PC-9 (cell line): ENCODE measurements at regions not wholly inside any gene's neighbourhood (a gene's known extent, or its start where the extent isn't known, plus 50 kb on each side); places are given as distances from the start of the nearest gene placed in this dataset.

ENCODE experiments used
- CTCF ChIP-seq: fragments of 200-600 bp; sonication (generic); conservative IDR thresholded peaks from 2 replicates; pipeline ENCODE4 v1.6.1; 2017; ENCODE audit warnings: mixed run types, antibody characterized with exemption, mild to moderate bottlenecking, moderate library complexity
- EZH2 ChIP-seq: fragments of 200-600 bp; sonication (generic); IDR thresholded peaks from 2 replicates; pipeline ENCODE4 v1.8.0; 2017; ENCODE audit warnings: antibody characterized with exemption, low read depth

- TF ChIP-seq EZH2: no peak
- no peak for TF ChIP-seq CTCF
These were observed 365.3 kb upstream of the ZNF507 start for GRCh38 chr19:31979949-31980670.
